HG02943 (cell line): ENCODE measurements at regions not wholly inside any gene's neighbourhood (a gene's known extent, or its start where the extent isn't known, plus 50 kb on each side); places are given as distances from the start of the nearest gene placed in this dataset.

Experiments
- ATAC-seq: cut with Tn5 transposase; IDR thresholded peaks from one replicate; pipeline ENCODE4 v1.9.1; 2021; ENCODE audit warnings: mild to moderate bottlenecking, low read depth, moderate library complexity; ENCODE audit not compliant: unreplicated experiment

DNA sequence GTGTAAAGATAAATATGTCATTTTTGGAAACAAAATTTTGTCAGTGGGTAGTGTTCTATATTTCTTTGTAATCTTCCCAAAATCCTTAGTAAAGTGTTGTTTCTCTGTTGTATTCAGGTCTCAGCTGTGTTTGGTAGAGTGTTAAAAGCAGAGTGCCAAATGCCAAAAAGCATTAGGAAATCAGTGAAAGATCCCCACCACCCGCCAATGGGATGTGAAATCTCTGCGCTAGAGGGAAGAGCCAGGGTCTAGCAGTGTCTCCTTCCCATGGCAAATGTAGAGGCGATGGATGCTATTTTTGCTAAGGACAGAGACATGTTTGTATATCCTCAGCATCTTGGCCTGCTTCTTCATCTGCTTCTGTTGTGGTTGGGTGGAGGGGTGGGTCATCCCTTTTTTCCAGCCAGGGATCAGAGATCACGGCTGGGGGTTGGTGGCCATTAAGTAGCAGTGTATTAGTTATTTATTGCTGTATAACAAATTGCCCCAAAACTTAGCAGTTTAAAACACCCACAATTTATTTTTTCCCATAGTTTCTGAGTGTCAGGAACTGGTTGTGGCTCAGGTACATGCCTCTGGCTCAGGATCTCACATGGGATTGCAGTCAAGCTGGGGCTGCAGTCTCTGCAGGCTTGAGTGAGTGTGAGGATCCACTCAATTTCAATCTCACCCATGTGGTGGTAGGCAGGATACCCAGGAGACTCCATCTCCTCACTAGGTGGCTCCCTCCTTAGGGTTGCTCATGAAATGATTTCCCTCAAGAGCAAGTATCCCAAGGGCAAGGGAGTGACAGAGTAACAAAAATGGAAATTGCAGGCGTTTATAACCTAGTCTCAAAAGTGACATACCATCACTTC is 211.9 kb downstream of the MYCN start:
- ATAC-seq: no peak

DNA sequence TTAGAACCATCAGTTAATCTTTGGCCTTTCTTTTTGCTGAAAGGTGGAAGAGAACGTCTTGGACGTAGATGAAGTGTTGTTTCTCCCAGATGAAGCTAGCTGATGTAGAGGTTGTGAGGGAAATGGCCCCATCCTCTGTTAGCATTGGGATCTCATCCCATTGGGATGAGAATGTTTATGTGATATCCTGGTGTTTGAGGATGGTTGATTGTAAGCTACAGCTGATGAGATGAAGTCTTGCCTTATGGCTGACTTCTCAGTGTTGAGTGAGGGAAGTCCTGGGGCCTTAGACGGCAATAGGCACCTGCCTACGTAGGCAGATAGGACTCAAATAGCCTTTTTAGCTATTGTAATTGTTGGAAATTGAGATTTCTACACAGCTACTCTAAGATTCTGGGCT is 211.3 kb downstream of the MYCN start:
- ATAC-seq: no peak

DNA sequence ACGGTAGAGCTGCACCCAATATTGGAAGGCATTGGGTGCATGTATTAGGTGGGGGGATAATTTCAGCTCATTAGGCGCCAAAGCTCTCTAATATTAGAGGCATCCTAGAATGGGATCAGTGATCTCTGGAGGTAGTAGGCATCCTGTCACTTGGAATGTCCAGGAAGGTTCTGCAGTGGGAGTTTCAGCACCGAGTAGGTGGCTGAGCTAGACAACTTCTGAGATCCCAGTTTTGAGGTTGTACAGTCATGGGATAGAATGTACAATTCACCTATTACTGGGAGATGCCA is 210.9 kb downstream of the MYCN start:
- ATAC-seq: no peak

DNA sequence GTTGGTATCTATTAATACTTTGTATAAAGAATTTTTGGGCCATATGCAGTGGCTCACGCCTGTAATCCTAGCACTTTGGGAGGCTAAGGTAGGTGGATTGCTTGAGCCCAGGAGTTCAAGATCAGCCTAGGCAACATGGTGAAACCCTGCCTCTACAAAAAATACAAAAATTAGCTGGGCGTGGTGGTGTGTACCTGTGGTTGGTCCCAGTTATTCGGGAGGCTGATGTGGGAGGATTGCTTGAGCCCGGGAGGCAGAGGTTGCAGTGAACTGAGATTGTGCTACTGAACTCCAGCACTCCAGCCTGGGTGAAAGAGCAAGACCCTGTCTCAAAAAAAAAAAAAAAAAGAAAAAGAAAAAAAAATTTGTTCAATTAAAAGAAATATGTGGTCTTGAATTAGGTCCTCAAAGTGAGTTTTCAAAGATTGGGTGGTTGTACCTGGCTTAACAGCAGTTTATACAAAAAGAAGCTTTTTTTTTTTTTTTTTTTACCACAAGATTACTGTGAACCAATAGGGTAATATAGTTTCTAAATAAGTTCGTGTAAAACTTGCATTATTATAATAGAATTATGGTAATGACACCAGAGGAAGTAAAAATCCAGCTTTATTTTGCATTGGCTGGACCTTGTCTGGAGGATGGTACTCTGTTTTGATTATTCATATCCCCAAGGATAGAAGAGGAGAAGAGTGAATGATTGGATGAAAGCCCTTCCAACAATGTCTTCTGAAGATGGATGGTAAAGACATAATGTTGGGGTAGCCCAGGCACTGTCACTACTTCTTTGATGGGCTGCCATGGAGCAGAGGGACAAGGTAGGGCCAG is 210.3 kb downstream of the MYCN start:
- no peak for ATAC-seq

DNA sequence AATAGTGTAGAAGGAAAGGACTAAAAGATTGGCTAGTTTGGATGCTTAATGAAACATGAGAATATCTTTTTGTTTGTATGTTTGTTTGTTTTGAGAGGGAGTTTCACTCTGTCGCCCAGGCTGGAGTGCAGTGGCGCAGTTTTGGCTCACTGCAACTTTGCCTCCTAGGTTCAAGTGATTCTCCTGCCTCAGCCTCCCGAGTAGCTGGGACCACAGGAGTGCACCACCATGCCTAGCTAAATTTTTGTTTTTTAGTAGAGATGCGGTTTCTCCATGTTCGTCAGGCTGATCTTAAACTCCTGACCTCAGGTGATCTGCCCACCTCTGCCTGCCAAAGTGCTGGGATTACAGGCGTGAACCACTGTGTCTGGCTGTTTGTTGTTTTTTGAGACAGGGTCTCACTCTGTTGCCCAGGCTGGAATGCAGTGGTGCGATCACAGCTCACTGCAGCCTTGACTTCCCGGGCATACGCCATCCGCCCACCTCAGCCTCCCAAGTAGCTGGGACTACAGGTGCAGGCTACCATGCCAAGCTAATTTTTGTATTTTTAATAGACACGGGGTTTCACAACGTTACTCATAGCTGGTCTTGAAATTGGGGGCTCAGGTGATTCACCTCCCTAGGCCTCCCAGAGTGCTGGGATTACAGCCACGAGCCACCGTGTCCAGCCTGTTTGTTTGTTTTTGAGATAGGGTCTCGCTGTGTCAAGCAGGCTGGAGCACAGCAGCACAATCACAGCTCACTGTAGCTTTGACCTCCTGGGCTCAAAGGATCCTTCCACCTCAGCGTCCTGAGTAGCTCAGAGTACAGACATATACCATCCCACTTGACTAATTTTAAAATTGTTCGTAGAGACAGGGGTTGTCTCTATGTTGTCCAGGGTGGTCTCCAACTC is 209.2 kb downstream of the MYCN start:
- ATAC-seq: no peak

DNA sequence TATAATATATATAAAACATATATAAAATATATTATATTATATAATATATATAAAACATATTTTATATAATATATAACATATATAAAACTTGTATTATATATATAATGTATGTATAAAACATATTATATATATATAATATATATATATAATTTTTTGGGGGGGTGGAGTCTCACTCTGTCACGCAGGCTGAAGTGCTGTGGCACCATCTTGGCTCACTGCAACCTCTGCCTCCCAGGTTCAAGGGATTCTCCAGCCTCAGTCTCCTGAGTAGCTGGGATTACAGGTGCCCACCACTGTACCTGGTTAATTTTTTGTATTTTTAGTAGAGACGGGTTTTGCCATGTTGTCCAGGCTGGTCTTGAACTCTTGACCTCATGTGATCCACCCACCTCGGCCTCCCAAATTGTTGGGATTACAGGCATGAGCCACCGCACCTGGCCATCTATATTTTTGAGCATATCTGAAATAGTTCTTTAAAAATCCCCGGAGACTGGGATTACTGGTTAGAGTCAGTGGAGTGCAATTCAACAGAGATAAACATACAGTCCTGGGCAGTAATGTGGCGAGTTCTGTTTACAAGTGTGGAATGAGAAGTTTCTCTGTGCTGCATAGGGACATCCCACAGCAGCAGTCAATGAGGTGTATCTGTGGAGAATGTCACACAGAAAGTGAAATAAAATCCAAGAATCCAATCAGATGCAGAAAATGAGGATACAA is 208.4 kb downstream of the MYCN start:
- no peak for ATAC-seq

DNA sequence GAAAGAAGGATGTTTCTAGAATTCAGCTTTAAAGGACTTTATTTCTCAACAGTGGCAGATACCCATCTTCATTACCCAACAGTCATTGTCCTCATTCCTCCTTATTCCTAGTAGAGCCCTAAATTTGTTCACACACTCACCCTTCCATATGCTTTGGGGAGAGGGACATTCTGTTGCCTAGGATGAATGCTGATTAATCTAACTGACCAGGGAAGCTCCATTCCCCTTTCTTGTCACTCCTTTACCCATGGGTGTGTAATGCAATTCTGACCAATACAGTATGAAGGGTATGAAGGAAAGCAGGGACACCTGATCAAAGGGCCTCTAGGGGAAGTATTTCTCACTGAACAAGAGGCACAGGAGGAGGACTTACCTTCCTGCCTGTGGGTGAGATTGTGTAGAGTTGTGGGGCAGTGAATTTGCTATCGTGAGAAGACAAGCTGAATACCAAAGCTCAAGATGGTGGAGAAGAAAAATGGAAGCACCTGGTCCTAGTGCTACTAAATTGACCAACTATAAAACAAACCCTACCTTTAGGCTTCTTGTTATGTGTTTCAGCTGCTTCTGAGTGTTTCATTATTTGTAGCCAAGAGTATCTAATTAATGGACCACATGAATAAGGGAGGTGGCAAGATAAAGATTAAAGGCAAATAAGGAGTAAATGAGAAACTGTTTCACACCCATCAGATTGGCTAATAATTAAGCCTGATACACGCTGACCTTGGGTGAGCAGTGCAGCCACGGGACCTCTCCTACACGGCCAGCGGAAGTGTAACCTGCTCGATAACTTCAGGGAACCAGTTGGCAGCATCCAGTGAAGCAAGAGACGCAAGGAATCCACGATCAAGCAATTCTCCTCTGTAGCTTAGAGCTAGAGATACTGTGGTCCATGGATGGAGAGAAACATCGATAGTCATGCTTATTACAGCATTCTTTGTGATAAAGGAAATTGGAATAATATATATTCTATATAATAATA is 202.3 kb downstream of the MYCN start:
- ATAC-seq: no peak

DNA sequence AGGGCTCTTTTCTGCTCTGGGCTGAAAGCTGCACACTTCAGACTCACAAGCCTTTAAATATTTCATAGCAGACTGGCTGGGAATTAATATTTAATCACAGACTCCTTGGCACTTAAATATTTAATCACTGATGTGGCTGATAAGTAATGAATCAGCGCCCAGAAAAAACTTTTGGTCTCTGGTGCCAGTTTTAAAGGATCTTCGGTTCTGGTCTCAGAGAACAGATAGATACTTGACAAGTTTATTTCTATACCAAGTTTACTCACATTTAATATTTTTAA is 201.2 kb downstream of the MYCN start:
- ATAC-seq: no peak

DNA sequence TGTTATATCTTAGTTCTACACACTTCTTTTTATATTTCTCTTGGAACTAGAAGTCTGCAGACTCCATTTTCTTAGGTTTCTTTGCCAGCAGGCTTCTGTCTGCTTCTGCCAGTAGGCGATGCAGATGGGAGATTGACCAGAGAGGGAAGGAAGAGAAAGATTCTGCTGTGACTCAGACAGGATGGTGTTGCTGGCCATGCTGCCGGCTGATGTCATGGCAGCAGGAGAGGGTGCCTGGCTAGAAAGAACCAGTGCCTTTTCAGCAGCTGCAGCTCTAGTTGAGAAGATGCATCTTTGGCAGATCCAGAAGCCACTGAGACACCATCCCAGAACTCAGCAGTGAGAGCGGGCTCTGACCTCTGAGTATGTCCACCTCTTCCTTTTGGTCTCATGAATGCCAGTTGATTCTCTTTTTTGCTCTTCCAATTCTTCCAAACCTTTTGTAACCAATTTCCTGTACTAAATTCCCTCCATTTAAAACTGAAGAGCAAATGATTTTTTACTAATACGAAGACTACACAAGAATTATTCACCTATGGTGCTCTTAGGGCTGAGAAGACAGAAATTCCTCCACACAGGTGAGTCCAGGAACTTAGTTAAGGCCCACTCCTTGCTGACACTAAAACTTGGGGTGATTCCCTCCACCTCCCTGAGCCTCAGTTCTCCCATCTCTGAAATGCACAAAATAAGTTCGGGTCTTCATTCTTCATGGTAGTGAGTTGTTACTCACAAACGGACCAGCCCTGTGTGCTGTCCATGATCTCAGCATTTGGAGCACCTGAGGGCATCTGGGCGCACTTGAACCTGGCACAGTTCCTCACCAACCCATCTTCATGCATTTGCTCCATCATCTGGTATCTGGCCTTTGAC is 200.7 kb downstream of the MYCN start:
- no peak for ATAC-seq

DNA sequence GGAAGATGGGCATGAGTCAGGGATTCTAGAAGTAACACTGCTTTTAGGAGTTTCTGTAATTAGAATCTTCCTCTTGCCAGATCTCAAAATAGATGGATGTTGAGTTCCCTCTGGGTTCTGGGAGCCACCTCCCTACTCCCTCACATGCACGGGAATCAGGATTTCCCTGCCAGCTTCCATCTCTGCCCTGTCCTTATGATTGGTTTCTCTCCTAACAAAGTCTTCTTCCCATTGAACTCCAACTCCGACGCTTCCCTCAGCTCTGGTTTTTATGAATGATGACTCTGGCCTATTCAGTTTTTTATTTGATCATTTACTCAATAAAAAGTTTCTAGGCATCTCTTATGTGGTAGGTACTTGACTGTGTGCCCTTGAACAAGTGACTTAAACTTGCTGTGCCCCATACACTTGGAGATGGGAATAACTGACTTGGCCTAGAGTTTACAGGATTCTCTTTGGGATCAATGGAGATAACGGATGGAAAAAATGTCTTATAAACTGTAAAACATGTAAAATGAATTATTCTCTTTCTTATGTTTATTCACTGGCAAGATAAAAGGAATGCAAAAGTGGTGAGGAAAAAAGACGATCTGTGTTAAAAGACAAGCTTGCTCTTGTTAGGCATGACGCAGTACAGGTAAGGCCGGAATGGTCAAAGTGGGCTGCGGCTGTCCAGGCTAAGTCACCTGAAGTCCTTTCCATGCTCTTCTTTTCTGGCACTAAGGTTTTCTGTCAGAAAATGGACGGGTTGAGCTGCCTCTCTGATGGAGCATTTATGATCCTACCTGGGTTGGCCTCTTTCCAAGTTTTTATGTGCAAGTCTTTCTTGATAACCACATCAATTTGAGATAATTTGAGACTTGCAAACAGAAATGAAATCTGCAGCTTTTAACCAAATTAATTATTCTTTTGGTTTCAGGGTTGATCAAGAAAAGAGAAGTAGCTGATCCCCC is 199.6 kb downstream of the MYCN start:
- no peak for ATAC-seq

DNA sequence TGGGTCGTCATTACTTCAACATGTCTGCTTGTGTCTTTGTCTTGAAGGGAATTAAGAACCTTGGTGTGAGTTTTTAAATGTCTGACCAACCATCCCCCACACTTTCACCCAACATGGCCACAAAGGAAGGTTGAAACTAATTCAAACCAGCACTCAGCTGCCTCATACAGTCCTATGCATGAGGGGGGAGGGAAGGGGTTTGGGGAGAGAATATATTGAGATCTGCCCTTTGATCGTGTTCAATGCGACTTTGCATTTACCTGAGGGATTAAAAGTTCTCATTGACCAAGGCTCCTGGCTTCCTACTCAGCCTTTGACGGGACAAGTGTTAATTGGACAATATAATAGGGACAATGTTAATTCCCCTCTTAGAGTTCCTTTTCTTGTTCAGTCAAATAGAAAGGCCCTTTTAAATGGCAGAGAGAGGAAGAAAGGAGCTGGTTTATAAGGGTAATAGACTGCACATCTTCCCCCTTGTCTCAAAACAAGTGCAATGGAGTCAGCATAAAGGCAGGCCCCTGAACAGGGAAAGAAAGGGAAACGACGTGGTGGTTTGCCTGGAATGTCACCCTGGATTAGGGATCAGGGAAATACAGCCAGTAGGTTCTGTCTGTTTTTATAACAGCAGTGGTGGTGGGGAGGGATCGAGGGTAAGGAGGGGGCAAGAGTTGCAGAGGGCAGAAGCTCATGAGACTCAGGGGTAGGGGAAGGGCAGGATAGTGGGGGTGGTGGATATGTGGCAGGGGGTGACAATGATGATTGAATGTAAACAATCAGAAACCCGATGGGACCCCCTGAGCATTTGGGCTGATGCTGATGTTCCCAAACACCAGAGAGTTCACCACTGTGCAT is 198.7 kb downstream of the MYCN start:
- ATAC-seq: no peak

DNA sequence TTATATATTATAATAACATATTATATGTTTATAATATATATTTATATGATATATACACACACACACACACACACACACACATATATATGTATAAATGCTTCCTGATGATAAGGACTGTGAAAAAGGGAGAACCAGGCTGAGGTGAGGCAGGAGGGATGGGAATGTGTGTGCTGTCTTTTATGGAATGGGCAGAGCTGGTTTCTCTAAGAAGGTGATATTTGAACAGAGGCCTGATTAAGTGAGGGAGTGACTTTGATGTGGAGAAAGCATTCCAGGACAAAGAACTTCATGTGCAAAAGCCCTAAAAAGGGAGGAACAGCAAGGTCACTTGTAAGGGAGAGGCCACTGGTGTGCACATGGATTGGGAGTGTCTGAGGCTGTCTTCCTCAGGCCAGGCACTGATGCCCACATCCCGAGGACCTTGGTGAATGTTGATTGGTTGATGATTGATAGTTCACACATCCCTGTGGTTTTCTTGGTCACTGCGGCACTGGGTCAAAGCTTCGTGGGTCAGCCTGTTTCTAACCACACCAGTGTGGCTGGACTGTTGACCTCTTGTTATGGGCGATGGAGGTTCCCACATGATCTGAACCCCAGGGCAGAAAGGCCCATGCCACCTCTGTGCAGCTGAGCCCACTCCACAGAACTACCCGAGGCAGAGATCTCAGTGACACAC is 196.9 kb downstream of the MYCN start:
- no peak for ATAC-seq

DNA sequence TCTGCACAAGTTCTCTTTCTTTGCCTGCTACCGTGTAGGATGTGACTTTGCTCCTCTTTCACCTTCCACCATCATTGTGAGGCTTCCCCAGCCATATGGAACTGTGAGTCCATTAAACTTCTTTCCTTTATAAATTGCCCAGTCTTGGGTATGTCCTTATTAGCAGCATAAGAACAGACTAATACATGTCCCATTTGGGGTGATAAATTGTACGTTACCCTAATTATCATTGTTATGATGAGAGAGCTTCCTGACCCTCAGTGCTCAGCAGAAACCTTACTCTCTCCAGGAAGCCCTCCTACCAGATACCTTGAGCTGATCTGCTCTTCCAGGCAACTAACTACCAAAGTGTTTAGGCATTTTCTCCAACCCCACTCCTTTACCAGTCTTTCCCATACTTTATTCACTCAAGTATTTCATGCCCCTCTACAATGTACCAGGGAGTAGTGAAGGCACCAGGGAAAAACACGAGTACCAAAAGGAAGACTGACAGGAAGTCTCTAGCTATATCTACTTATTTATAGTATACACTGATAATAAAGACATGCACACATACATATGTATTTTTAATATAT is 196.2 kb downstream of the MYCN start:
- ATAC-seq: no peak

DNA sequence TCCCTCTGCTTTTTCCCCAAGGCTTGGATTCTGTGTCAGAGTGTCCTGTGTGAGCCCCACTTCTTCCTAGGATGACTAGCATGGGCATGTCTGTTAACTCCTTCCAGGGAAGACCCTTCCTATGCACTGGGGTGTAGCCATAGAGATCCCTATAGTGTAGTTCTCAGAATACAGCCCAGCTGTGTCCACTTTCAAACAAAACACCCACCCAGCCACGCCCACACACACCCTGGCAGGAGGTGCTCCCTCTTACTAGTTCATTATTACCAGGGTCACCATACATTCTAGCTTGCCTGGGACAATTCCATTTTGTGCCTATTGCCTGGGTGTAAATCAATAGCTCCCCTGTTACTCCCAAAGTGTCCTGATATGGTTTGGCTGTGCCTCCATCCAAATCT is 195.6 kb downstream of the MYCN start:
- ATAC-seq: no peak

DNA sequence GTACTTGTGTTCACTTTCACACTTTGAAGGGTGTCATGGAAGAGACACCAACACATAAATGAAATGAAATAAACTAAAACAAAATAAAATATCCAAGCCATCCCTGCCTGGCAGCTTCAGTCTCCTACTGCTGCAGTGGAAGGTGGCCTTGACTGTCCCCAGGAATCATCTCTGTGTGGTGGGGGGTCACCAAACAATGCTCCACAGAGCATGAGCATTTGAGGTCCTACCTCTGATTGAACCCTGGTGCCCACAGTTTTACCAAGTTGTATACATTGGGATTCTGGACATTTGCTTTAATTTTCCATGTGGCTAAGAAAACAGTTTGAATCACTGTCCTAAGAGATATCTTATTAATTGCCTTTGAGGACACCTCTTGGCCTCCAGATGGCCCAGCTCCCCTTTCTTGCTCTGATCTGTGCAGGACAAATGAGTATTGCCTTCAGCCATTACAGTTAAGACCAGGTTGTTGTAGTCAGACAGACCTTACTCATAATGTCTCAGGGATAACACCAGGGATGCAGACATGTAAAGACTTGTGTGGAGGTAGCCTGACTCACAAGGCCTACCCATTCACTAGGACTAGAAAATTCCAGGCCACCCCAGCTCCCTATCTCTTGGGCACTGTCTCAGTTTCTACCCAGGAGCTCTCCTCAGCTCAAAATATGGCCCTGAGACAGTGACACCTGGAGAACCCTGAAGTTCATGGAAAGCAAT is 195.0 kb downstream of the MYCN start:
- ATAC-seq: no peak
